SU-DHL-6 (cell line): ENCODE measurements at regions not wholly inside any gene's neighbourhood (a gene's known extent, or its start where the extent isn't known, plus 50 kb on each side); places are given as distances from the start of the nearest gene placed in this dataset.

Experiments
- EZH2phosphoT487 ChIP-seq: fragments of 200-600 bp; sonication (generic), shearing (Covaris generic); conservative IDR thresholded peaks from 2 replicates; pipeline ENCODE4 v1.6.1; 2018; ENCODE audit warnings: mild to moderate bottlenecking, antibody characterized with exemption, low read length, moderate library complexity, mixed read lengths
- TF ChIP-seq, protein P1 (sequence below): fragments of 200-600 bp; sonication (generic); IDR thresholded peaks from one replicate; pipeline ENCODE4 v1.5.1; 2017; ENCODE audit warnings: antibody characterized with exemption, mild to moderate bottlenecking, low read length, moderate library complexity; ENCODE audit not compliant: insufficient read depth, poor library complexity, severe bottlenecking

DNA sequence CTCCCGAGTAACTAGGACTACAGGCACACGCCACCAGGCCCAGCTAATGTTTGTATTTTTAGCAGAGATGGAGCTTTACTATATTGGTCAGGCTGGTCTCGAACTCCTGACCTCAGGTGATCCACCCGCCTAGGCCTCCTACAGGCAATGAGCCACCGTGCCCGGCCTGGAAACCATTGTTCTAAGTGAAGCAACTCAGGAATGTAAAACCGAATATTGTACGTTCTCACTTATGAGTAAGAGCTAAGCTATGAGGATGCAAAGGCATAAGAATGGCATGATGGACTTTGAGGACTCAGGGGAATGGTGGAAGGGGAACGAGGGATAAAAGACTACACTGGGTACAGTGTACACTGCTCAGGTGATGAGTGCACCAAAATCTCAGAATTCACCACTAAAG lies 235.1 kb upstream of the AUTS2 start:
- TF ChIP-seq, protein P1, sequence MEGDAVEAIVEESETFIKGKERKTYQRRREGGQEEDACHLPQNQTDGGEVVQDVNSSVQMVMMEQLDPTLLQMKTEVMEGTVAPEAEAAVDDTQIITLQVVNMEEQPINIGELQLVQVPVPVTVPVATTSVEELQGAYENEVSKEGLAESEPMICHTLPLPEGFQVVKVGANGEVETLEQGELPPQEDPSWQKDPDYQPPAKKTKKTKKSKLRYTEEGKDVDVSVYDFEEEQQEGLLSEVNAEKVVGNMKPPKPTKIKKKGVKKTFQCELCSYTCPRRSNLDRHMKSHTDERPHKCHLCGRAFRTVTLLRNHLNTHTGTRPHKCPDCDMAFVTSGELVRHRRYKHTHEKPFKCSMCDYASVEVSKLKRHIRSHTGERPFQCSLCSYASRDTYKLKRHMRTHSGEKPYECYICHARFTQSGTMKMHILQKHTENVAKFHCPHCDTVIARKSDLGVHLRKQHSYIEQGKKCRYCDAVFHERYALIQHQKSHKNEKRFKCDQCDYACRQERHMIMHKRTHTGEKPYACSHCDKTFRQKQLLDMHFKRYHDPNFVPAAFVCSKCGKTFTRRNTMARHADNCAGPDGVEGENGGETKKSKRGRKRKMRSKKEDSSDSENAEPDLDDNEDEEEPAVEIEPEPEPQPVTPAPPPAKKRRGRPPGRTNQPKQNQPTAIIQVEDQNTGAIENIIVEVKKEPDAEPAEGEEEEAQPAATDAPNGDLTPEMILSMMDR: no peak
- TF ChIP-seq EZH2phosphoT487: no peak
